GM18868 (cell line): ENCODE measurements at regions not wholly inside any gene's neighbourhood (a gene's known extent, or its start where the extent isn't known, plus 50 kb on each side); places are given as distances from the start of the nearest gene placed in this dataset.
A peak's percentile ranks its signal among the peaks of the same experiment; 100 is the strongest.
"Not testable (repeated sequence)": the region's sequence is repeated elsewhere in the genome, so short reads cannot be mapped to it uniquely, and the experiment has no call there.

ENCODE experiments used
- ATAC-seq: cut with Tn5 transposase; IDR thresholded peaks from one replicate; pipeline ENCODE4 v1.9.1; 2021; ENCODE audit warnings: mild to moderate bottlenecking, moderate library complexity; ENCODE audit not compliant: unreplicated experiment

DNA sequence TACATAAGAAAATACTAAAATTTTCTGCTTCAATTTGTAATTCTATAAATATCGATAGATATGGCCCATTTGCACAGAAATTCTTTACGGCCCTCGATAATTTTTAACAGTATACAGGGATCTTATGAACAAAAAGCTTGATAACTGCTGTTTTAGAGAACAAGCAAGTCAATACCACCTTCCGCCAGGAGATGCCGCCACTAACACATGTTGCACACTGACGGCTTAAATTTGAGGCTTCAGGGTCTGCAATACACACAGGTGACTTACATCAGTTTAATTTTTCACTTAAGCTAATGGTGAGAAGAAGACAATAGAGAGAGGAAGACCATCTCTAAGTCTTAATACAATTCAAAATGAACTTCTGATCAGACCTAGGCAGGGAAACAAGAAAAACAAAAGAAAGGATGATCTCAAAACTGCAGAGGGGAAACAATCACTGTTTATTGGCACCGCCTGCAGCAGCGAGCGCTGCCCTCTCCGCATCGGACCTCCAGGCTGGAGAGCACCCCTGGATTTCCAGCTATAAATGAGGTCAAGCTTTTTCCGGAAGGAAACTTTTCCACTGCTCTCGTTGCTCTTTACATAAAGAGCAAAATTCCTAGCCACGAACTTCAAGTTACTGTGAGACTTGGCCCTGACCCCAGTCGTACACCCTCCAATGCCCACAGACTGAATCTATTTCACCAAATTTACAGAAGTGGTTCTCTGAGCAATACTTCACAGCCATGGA, 53.9 kb downstream of the OTOR start:
- ATAC-seq, result peak; percentile 89

DNA sequence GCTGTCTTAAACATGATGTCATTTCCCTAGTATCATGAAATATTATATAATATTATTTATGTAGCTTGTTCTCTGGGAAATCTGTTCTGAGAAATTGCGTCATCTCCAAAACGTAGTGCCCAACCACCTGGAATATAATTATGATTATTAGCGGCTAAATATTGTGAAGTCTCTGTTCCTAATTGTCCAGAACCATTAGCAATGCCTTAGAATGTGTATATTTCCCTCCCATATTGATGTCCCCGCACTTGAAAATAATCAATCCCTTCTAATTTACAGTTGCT, 54.4 kb downstream of the OTOR start:
- ATAC-seq, result no peak

DNA sequence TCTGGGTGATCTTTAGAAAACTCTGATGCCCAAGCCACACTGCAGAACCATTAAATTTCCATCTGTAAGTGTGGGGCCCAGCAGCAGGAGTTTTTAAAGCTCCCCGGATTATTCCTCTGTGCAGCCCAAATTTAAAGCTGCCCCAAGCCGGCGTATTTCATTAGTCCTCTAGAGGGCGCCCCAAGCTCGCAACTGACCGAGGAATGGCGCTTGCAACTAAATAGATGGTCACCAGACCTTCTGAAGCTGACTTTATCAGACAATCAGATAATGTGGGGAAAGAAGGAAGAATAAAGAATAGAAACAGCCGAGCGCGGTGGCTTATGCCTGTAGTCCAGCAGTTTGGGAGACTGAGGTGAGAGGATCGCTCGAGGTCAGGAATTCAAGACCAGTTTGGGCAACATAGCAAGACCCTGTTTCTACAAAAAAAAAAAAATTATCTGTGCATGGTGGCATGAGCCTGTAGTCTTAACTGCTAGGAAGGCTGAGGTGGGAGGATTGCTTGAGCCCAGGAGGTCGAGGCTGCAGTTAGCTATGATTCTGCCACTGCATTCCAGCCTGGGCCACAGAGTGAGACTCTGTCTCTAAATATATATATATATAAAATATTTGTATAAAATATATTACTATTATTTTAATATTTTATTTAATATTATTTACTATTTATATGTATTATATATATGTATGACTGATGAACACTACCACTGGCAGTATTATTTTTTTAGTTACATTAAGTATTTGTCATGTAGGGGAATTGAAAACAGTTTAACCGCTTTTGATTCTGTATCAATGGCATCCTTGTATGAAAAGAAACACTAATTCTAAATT, 56.0 kb downstream of the OTOR start:
- ATAC-seq, result peak; percentile 54

DNA sequence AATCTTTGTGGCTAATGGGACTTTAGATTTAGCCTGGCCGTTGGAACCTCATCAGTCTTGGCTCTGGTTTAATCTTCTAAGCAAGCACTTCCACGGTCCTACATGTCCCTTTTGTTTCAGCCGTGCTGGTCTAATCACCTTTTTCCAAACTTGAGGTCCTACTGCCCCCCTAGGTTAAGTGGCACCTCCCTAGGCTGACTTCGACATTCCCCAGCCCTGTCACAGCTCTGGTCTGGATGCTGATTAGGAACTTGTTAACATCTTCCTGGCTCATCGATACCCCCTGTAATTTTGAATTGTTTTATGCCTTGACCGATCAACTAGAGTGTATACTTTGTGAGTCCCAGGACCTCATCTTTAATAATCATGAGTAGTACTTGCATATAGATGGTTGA, 56.6 kb downstream of the OTOR start:
- ATAC-seq, result no peak

DNA sequence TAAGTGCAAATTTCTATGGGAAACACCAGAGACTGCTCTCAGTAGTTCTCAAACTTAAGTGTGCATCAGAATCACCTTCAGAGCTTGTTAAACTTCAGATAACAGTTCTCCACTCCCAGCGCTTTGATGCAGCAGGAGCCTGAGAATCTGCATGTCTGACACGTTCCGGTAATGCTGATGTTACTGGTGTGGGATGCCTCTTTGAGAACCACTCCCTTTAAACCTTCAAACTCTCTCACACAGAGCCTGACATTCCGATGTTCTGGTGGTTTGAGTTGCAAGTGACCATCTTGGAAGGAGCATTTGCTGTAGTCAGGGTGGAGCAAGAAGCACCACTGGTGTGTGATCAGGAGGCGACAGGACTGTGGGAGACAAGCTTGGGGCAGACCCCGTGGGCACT, 57.9 kb downstream of the OTOR start:
- no peak for ATAC-seq

DNA sequence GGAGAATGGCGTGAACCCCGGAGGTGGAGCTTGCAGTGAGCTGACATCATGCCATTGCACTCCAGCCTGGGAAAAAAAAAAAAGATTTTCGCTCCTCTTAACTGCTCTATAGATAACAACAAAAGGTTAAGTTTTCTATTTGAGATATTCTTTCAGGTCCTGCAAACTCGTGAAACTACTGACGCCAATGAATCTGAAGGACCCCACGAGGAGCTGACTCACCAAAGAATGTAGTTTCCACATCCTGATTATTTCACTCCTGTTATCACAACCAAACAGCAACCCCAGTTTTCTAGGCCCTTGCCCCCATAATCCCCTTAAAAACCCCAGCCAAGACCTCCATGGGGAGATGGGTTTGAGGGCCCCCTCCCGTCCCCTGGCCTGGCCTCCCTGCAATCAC, 58.7 kb downstream of the OTOR start:
- ATAC-seq, result no peak

DNA sequence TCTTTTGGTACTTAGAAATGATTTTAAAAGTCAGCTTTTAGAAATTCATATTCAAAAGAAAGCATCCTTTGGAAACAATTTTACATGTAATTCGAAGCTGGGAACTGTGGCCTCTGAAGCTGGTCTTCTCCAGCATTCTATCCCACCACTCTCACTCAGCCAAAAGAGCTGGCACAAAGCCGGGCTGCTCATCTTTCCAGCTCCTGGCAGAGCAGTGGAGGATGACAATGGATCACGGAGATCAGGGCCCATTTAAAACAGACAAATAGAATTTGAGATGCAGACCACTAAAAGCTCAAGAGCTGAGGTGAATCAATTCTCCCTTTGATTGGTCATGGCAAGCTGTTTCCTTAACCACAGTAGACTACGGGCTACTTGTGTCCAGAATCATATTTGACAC, 60.6 kb downstream of the OTOR start:
- ATAC-seq, result no peak

DNA sequence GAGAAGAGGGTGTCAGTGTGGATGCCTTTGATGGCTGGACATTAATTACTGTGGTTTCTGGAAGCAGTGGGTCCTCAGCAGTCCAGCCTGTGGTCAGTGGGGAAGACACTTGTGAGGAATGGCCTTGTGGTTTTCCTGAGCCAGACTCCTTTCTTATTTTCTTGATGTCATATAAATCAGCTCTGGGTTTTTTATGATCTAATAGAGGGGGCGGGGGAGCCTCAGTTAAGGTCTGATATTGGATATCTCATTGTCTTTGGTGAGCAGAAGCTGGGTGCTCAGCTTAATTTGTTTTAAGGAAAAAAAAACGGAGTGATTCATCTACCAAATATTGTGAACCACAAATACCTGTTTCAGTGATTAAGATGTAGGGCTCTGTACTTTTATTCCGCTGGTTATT, 62.1 kb downstream of the OTOR start:
- ATAC-seq, result no peak

DNA sequence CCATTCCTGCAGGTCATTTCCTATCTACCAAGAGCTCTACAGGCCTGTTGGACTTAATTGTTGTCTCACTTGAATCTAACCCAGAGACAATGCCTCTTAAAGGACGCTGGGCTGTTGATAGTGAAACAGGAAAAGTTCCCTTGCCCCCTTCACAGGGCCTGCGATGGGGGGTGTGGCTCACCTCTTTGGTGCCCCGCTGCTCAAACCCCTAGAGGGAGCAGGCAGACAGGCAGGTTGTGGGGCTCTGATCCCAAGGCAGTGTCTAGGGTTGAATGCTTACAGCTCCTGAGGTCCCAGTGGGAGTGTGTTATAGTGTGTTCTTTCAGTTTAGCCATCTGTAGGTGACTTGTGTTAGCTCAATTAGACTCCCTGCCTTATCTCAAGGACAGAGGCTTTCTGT, 68.0 kb downstream of the OTOR start:
- ATAC-seq, result no peak

DNA sequence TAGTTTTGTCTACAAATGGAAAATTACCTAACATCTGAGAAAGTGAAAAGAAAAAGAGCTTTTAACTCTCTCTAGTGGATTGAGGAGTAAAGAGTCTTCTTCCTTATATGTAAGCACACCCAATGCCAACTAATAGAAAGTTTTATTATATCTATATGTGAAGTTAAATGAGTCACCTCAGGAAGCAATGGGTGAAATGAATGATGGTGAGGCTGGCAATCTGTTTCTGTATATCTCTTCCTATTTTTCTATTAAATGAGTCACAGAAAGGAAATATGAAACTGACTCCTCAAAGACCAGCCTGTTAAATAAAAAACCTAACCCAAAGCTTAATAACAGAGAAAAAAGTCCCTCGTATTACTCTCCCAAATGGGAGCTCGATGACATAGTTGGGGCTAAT, 71.3 kb downstream of the OTOR start:
- ATAC-seq, result no peak

DNA sequence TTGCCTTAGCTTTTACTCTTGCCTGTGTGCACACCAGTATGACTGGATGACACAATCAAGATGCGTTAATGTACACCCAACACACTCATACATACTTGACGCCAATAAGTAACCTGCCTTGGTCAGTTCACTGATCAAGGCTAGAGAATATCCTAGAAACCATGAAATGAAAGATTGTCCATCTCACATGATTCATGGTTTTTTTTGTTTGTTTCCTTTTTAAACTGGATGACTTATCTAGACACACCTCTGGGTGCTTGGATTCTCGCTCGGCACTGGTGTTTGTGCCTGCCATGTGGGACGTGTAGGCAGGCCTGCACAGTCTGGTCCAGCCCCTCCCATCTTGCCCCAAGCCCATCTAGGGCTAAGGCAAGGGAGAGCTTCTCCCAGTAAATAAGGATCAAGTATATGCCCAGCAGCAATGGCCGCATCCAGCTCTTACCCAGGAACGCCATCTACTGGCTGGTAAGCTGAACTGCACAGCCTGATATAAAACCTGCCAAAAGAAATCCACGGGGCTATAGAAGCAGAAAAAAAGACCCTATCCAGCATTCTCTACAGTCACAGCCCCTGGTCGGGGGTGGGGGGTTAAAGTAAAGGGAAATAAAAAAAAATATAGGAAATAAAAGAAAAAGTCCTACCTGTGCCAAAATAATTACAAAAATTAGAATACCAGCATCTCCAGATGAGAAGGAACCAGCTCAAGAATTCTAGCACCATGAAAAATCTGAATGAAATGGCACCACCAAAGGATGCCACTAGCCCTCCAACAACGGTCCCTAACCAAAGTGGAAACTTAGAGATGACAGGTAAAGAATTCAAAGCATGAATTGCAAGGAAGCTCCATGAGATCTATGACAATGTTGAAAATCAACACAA, 73.3 kb downstream of the OTOR start:
- ATAC-seq, result peak; percentile 91

DNA sequence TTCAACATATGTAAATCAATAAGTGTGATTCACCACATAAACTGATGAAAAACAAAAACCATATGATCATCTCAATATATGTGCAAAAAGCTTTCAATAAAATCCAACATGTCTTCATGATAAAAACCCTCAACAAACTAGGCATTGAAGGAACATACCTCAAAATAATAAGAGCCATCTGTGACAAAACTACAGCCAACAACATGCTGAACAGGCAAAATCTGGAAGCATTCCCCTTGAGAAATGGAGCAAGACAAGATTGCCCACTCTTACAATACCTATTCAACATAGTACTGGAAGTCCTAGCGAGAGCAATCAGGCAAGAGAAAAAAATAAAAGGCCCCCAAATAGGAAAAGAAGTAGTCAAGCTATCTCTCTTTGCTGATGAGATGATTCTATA, 76.5 kb downstream of the OTOR start:
- no peak for ATAC-seq

DNA sequence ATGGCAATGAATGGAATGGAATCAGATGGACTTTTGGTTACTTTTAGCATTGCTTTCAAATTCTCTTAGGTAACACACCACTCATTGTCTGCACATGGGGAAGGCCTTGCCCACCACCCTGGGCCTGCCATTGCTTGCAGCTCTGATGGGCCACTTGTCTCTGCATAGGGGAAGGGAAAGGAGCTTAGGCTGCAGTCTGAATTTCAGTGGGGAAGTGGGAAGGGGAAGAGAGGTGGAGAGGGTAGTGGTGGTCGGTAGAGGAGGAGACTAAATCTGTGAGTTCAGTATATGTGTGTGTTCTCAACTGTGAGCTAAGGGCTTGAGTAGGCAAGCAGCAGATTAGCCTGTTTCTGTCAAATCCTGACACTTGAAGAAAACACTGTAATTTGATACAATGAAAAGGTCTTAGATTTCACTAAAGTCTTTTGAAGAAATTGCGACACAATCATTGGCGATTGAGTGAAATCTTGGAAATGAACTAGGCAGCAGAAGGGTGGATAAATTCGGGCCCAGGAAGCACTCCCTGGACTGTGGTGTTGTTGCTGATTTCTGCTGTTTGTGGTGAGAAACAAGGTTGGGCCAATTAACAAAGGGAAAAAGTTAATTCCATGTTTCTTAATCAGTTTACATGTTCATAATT, 80.6 kb downstream of the OTOR start:
- ATAC-seq, result no peak

DNA sequence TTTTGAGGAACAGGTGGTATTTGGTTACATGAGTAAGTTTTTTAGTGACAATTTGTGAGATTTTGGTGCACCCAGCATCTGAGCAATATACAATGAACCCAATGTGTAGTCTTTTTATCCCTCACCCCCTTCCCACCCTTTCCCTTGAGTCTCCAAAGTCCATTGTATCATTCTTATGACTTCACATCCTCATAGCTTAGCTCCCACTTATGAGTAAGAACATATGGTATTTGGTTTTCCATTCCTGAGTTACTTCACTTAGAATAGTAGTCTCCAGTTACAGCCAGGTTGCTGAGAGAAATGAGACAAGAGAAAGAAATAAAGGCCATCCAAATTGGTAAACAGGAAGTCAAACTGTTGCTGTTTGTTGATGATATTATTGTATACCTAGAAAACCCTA, 87.5 kb downstream of the OTOR start:
- not testable (repeated sequence) for ATAC-seq

DNA sequence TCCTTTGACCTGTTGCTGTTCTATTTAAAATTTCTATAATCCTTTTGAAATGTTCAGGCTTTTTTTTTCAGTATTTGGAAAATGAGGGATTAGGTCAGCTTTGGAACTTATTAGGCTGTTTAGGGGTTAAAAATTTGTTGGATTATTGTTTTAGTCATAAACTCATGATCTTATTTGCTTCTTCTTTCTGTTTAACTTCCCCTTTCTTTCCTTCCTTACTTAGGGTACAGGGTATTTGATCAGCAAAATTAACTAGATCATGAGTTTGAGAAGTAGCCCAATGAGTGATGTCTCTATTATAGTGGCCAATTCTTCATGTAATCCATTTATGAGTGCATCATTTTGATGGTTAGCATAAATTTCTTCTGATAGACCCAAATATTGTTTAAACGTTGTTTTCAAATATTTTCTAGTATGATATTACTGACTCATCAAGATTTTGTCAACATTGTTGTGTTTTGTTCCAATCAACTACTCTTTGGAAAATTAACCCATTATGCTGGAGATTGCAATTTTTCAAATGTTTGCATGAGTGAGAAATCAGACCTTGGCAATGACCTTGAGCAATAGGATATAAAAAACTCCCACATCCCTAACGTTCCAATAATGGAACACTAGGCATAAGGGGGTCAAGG, 94.4 kb downstream of the OTOR start:
- no peak for ATAC-seq

DNA sequence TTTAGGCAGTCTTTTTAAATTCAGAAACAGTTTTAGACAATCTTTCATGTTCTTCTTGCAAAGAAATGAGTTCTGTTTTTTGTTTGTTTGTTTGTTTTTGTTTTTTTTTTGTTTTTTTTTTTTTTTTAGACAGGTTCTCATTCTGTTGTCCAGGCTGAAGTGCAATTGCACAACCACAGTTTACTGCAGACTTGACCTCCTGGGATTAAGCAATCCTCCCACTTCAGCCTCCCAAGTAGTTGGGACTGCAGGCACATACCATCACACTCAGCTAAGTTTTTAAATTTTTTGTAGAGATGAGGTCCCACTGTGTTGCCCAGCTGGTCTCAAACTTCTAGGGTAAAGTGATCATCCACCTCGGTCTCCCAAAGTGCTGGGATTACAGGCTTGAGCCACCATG, 96.2 kb downstream of the OTOR start:
- no peak for ATAC-seq

DNA sequence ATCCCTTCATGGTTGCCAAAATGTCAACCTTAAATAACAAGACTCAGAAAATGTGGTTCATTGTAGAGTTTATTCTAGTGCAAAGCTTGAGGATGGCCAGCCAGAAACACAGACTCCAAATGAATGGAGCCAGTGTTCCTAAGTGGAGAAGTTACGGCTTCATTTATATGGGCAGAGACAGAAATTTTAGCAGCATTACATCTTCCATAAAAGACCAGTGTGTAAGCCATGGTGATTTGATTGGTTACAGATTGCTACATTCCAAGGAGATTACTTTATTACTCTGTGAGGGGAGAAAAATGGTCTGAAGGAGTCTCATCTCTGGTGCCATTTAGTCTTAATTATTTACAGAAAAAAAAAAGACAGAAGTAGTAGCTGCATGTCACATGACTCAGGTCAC, 97.8 kb downstream of the OTOR start:
- ATAC-seq, result no peak

DNA sequence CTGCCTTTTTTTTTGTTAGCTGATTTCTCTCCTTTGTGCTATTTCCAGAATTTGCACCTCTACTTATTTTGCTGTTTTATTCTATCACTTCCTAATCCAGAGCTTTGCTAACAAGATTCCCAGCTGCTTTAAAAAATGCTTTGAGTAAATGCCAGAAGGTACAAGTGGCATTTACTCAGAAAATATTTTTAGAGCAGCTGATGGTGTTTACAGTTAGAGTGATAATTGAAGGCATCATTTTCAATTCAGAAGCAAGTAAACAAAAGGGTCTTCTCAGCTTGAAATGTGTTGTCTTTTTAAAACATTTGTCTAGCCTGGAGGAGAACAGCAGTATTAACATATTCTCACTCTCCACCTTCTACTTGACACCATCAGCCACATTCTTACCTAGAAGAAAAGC, 99.9 kb downstream of the OTOR start:
- ATAC-seq, result no peak

DNA sequence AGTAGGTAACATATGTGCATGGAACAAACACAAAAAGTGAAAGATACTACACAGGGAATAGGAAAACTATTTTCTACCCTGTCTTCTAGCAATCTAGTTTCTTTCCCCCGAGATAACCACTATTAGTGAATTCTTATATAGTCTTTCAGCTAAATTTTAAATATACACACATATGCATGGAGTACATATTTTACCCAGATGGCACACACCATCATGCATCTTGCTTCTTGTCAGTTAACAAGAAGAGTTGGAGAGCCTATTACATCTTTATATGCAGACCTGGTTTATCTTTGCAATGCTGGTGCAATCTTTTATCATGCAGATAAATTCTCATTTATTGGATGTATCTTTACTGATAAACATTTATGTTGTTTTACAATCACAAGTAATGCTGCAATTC, 100.4 kb downstream of the OTOR start:
- no peak for ATAC-seq

DNA sequence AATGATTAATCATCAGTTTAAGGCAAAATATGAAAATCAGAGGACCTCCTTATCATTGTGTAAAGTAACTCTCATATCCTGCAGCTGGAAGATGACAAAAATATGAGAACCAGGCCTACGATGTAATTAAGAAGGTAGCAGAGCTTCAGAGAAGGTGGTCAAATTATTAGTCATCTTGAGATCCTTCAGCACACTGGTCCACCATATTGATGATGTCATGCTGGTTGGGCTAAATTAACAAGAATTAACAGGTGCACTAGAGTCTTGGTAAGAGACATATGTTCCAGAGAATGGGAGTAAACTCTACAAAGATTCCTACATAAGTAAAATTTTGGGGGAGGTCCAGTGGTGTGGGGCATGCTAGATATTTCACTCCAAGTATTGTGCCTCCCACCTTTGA, 112.8 kb downstream of the OTOR start:
- ATAC-seq, result no peak

DNA sequence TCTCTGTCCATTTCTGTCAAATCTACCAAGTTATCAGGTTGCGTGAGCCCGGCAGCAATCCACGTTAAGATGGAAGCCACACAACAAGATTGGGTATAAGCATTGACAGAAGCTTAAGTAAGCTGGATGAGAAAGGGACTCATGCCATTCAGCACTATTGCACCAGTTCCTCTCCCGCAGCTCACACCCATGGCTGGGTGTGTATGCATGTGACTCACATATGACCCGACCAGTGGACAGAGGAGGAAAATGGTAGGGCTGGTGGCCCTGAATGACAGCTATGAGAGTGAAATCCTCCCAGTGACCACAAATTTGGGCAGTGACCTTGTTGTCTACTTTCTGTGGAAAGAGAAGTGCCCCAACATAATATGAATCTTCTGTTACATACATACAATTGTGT, 113.5 kb downstream of the OTOR start:
- ATAC-seq, result no peak
